ENCODE measurements at regions not wholly inside any gene's neighbourhood (a gene's known extent, or its start where the extent isn't known, plus 50 kb on each side); places are given as distances from the start of the nearest gene placed in this dataset.
"Not testable (repeated sequence)": the region's sequence is repeated elsewhere in the genome, so short reads cannot be mapped to it uniquely, and the experiment has no call there.

DNA sequence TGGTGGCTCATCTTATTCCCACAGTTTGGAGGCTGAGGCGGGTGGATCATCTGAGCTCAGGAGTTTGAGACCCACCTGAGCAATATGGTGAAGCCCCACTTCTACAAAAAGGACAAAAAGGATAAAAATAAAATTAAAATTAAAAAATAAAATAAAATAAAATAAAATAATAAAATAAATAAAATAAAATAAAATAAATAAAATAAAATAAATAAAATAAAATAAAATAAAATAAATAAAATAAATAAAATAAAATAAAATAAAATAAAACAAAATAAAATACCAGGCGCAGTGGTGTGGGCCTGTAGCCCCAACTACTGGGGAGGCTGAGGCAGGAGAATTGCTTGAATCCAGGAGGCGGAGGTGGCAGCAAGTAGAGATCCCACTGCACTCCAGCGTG, 1307.3 kb downstream of the PCDH9 start:
- TF ChIP-seq, protein P1, sequence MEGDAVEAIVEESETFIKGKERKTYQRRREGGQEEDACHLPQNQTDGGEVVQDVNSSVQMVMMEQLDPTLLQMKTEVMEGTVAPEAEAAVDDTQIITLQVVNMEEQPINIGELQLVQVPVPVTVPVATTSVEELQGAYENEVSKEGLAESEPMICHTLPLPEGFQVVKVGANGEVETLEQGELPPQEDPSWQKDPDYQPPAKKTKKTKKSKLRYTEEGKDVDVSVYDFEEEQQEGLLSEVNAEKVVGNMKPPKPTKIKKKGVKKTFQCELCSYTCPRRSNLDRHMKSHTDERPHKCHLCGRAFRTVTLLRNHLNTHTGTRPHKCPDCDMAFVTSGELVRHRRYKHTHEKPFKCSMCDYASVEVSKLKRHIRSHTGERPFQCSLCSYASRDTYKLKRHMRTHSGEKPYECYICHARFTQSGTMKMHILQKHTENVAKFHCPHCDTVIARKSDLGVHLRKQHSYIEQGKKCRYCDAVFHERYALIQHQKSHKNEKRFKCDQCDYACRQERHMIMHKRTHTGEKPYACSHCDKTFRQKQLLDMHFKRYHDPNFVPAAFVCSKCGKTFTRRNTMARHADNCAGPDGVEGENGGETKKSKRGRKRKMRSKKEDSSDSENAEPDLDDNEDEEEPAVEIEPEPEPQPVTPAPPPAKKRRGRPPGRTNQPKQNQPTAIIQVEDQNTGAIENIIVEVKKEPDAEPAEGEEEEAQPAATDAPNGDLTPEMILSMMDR (IDR thresholded peaks at IDR 0.05), result not testable (repeated sequence)
- TF ChIP-seq ZFX (IDR thresholded peaks at IDR 0.05; ENCODE audit: borderline replicate concordance), result not testable (repeated sequence)

Measured in 22Rv1 (cell line).